ENCODE measurements at regions not wholly inside any gene's neighbourhood (a gene's known extent, or its start where the extent isn't known, plus 50 kb on each side); places are given as distances from the start of the nearest gene placed in this dataset.
"Not testable (repeated sequence)": the region's sequence is repeated elsewhere in the genome, so short reads cannot be mapped to it uniquely, and the experiment has no call there.

GRCh38 chr2:22355816-22356433 lies 1029.1 kb upstream of the KLHL29 start:
- no peak for DNase-seq (ENCODE audit: low read depth)

GRCh38 chr2:22359071-22359672 lies 1025.8 kb upstream of the KLHL29 start:
- DNase-seq (ENCODE audit: low read depth), result no peak

GRCh38 chr2:22360735-22361374 lies 1024.1 kb upstream of the KLHL29 start:
- no peak for DNase-seq (ENCODE audit: low read depth)

GRCh38 chr2:22361571-22361970 lies 1023.4 kb upstream of the KLHL29 start:
- DNase-seq (ENCODE audit: low read depth), result no peak

- no peak for DNase-seq (ENCODE audit: low read depth)
Observed at GRCh38 chr2:22375096-22375495, 1009.9 kb upstream of the KLHL29 start.

- no peak for DNase-seq (ENCODE audit: low read depth)
Observed at GRCh38 chr2:22377268-22377667, 1007.7 kb upstream of the KLHL29 start.

GRCh38 chr2:22382479-22383169 lies 1002.4 kb upstream of the KLHL29 start:
- DNase-seq (ENCODE audit: low read depth), result no peak

- no peak for DNase-seq (ENCODE audit: low read depth)
Observed at GRCh38 chr2:22397847-22398246, 987.1 kb upstream of the KLHL29 start.

GRCh38 chr2:22403748-22404147 lies 981.2 kb upstream of the KLHL29 start:
- no peak for DNase-seq (ENCODE audit: low read depth)

- no peak for DNase-seq (ENCODE audit: low read depth)
Observed at GRCh38 chr2:22406625-22407024, 978.4 kb upstream of the KLHL29 start.

GRCh38 chr2:22420076-22420475 lies 964.9 kb upstream of the KLHL29 start:
- DNase-seq (ENCODE audit: low read depth), result no peak

- DNase-seq (ENCODE audit: low read depth), result no peak
Observed at GRCh38 chr2:22442051-22442450, 942.9 kb upstream of the KLHL29 start.

- no peak for DNase-seq (ENCODE audit: low read depth)
Observed at GRCh38 chr2:22444281-22444680, 940.7 kb upstream of the KLHL29 start.

- DNase-seq (ENCODE audit: low read depth), result no peak
Observed at GRCh38 chr2:22449696-22450095, 935.3 kb upstream of the KLHL29 start.

- no peak for DNase-seq (ENCODE audit: low read depth)
Observed at GRCh38 chr2:22450831-22451230, 934.1 kb upstream of the KLHL29 start.

- DNase-seq (ENCODE audit: low read depth), result no peak
Observed at GRCh38 chr2:22454826-22455485, 930.0 kb upstream of the KLHL29 start.

- DNase-seq (ENCODE audit: low read depth), result no peak
Observed at GRCh38 chr2:22458440-22458839, 926.5 kb upstream of the KLHL29 start.

GRCh38 chr2:22475103-22475502 lies 909.9 kb upstream of the KLHL29 start:
- DNase-seq (ENCODE audit: low read depth), result not testable (repeated sequence)

GRCh38 chr2:22478329-22478728 lies 906.6 kb upstream of the KLHL29 start:
- DNase-seq (ENCODE audit: low read depth), result no peak

GRCh38 chr2:22481486-22482259 lies 903.3 kb upstream of the KLHL29 start:
- no peak for DNase-seq (ENCODE audit: low read depth)

GRCh38 chr2:22483036-22483435 lies 901.9 kb upstream of the KLHL29 start:
- no peak for DNase-seq (ENCODE audit: low read depth)

- DNase-seq (ENCODE audit: low read depth), result no peak
Observed at GRCh38 chr2:22485486-22485885, 899.5 kb upstream of the KLHL29 start.

Measured in non-pigmented ciliary epithelial cell (primary cell).